Ovary (tissue), 7 donors: ENCODE measurements at regions not wholly inside any gene's neighbourhood (a gene's known extent, or its start where the extent isn't known, plus 50 kb on each side); places are given as distances from the start of the nearest gene placed in this dataset.

Experiments used
- DNase-seq, 5 donors: peaks; one replicate each; pipeline ENCODE4 v3.0.0-alpha.2; 2019 to 2020
- H3K27ac ChIP-seq, 2 donors: fragments of 200-600 bp; one replicate each; pipeline versions ENCODE4 v1.5.1 to v1.8.0; 2019 to 2022
- H3K27me3 ChIP-seq: fragments of 200-600 bp; one replicate; pipeline ENCODE4 v1.8.0; 2022
- H3K36me3 ChIP-seq: fragments of 200-600 bp; sonication (generic); one replicate; pipeline ENCODE4 v1.5.1; 2019
- H3K4me1 ChIP-seq: one replicate; pipeline ENCODE4 v1.8.1; 2013; ENCODE audit warnings: mild to moderate bottlenecking, moderate library complexity; ENCODE audit not compliant: insufficient read depth
- H3K4me3 ChIP-seq: fragments of 200-600 bp; sonication (generic); one replicate; pipeline ENCODE4 v1.5.1; 2017
- H3K9me3 ChIP-seq, 2 donors: fragments of 200-600 bp in 1 of 2; sonication (generic) in 1 of 2; one replicate each; pipeline versions ENCODE4 v1.5.1 to v1.8.1; 2013 to 2019; ENCODE audit warnings: mild to moderate bottlenecking in 1 of 2, moderate library complexity in 1 of 2
- CTCF ChIP-seq, 3 donors: fragments of 450-650 bp in 2 of 3; fragments of 200-600 bp in 1 of 3; IDR thresholded peaks; one replicate each; pipeline versions ENCODE4 v1.5.1 to v1.8.0; 2016 to 2022; ENCODE audit warnings: antibody characterized with exemption in 3 of 3, mild to moderate bottlenecking in 1 of 3
- EP300 ChIP-seq: sonication (generic); formaldehyde crosslinking; IDR thresholded peaks from one replicate; pipeline ENCODE4 v1.6.1; 2017; ENCODE audit warnings: antibody characterized with exemption
- POLR2A ChIP-seq: fragments of 450-650 bp; IDR thresholded peaks from one replicate; pipeline ENCODE4 v1.6.1; 2017; ENCODE audit warnings: antibody characterized with exemption, mild to moderate bottlenecking, moderate library complexity
- WGBS, 3 donors: extraction: QIAGEN DNeasy Blood & Tissue Kit in 1 of 3; methylation state at CpG; one replicate each; pipeline versions ENCODE4 v1.1.5 to v1.1.7; 2013 to 2017; 5-methylcytosine and 5-hydroxymethylcytosine counted together
- intact Hi-C, 4 donors: fragments of 100-400 bp; cut with DNase I; formaldehyde crosslinking; loops; one replicate each; pipeline versions ENCODE4 v1.11.0 to v1.15.1; 2022 to 2023
- donor health status: DM: no; HTN: no; CAD: no; lungs with moderate emphysema.
- donor health status: DM: no; HTN: no; CAD: no.
- donor health status: Bipolar disorder and iron deficiency.
- donor health status: DM: no; HTN: no; CAD: no.
- donor health status: DM: yes; HTN: yes; CAD: no.

- Histone ChIP-seq H3K36me3 (no peaks in the 10 kb centered on the region), H3K27ac (no peak overlapping the region), H3K4me3 (no peak overlapping the region), H3K27me3 (no peaks in the 10 kb centered on the region), H3K4me1 (no peaks in the 10 kb centered on the region), H3K9me3 (no peaks in the 10 kb centered on the region)
- DNase-seq = no peak
- 64 to 81% (median 80%) methylated on average over 2 of the region's 2 CpGs for WGBS, 3 donors
- no peak for TF ChIP-seq EP300
- TF ChIP-seq CTCF (IDR thresholded peaks at IDR 0.05) = no peak
- no peak for TF ChIP-seq POLR2A
- intact Hi-C loops = no loop called here
Measured at GRCh38 chr3:135538123-135538522, 427.4 kb upstream of the PPP2R3A start.

GRCh38 chr3:135539351-135539750 lies 426.2 kb upstream of the PPP2R3A start:
- intact Hi-C loops = no loop called here
- WGBS, 3 donors = 58 to 62% (median 59%) methylated on average over 4 of the region's 4 CpGs
- no peaks in the 10 kb centered on the region for H3K9me3 ChIP-seq

GRCh38 chr3:135539854-135540253 lies 425.7 kb upstream of the PPP2R3A start:
- TF ChIP-seq POLR2A = no peak
- no peak for TF ChIP-seq EP300
- no peak for TF ChIP-seq CTCF (IDR thresholded peaks at IDR 0.05)
- H3K27me3 ChIP-seq = no peaks in the 10 kb centered on the region
- H3K4me1 ChIP-seq = no peaks in the 10 kb centered on the region
- no peak for DNase-seq
- no peaks in the 10 kb centered on the region for H3K9me3 ChIP-seq
- no peak overlapping the region for H3K4me3 ChIP-seq
- no peak overlapping the region for H3K27ac ChIP-seq
- no peaks in the 10 kb centered on the region for H3K36me3 ChIP-seq
- intact Hi-C loops = no loop called here
- 85 to 91% (median 88%) methylated on average over 3 of the region's 3 CpGs for WGBS, 3 donors

More at GRCh38 chr3:135539351-135539750, 426.2 kb upstream of the PPP2R3A start:
- H3K4me3 ChIP-seq = no peak overlapping the region
- no peak overlapping the region for H3K27ac ChIP-seq
- no peak for TF ChIP-seq POLR2A
- no peak for TF ChIP-seq EP300
- TF ChIP-seq CTCF (IDR thresholded peaks at IDR 0.05) = no peak
- no peaks in the 10 kb centered on the region for H3K27me3 ChIP-seq
- H3K4me1 ChIP-seq = no peaks in the 10 kb centered on the region
- no peaks in the 10 kb centered on the region for H3K36me3 ChIP-seq
- no peak for DNase-seq

- TF ChIP-seq CTCF (IDR thresholded peaks at IDR 0.05) = no peak
- TF ChIP-seq POLR2A = no peak
- no peak for TF ChIP-seq EP300
- Histone ChIP-seq H3K4me3 (no peak overlapping the region), H3K27me3 (no peaks in the 10 kb centered on the region), H3K4me1 (no peaks in the 10 kb centered on the region), H3K36me3 (no peaks in the 10 kb centered on the region), H3K27ac (no peak overlapping the region), H3K9me3 (no peaks in the 10 kb centered on the region)
- intact Hi-C loops = no loop called here
- 11 to 17% (median 12%) methylated on average over 4 of the region's 4 CpGs for WGBS, 3 donors
- DNase-seq = no peak
Measured at GRCh38 chr3:135549928-135550494, 415.5 kb upstream of the PPP2R3A start.
